HG02798 (cell line): ENCODE measurements at regions not wholly inside any gene's neighbourhood (a gene's known extent, or its start where the extent isn't known, plus 50 kb on each side); places are given as distances from the start of the nearest gene placed in this dataset.

Experiments used
- ATAC-seq: cut with Tn5 transposase; IDR thresholded peaks from one replicate; pipeline ENCODE4 v1.9.1; 2021; ENCODE audit warnings: mild to moderate bottlenecking; ENCODE audit not compliant: unreplicated experiment, poor library complexity

DNA sequence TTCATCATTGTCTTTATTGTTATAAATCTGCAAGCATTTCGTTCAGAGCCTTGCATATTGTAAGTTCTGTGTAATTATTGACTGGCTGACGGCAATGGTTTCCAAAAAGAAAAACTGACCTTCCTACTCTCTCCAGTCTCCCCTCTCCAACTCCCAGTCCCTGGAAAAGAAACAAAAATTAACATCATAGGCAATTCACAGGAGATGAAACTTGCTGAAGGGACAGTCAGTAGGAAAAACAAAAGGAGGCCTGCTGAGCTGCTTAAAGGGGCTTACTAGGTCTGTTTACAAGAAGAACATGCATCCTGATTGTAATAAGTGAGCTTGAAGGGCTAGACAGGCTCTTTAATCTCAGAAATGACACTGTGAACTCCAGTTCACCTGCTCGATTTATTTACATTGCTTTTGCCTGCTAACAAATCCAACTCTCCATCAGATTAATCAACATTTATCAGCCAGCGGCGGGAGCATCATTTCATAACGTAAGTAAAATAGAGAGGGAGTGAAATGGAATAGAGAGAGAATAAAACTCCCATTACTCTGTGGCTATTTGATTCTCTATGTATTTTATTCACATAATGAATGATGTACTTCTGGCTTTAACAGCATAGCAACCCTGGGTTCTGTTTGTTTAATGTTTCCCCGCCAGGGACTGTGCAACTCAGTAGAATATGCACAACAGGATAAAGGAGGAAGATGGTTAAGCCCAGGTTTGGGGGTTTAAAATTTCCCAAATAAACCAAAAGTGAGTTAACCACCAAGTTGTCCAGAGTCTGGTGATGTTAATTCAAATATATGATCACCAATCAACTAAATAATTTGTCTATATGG lies 256.7 kb upstream of the SETBP1 start:
- no peak for ATAC-seq

DNA sequence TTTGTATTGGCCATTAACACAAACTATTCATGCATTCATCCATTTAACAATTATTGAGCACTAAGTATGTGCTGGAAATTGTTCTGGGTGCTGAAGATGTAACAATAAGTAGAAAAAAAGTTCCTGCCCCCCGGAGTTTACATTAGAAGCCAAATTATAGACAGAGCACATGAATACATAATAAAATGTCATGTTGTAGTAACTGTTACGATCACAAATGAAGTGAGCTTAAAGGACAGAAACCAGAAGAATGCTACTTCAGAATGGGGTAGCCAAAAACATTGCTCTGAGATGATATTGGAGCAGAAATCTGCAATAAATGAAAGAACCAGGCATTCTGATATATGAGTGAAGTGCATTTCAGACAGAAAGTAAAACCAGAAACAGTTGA lies 256.0 kb upstream of the SETBP1 start:
- ATAC-seq: no peak

DNA sequence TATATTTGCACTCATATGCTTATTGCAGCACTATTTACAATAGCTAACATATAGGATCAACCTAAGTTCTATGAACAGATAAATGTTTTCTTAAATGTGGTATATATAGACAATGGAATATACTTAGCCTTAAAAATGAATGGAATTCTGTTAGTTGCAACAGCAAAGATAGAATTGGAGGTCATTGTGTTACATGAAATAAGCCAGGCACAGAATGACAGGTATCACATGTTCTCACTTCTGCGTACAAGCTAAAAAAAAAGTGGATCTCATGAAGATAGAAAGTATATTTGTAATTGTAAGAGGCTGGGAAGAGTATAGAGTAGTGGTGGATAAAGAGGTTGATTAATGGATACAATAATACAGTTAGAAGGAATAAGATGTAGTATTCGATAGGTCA lies 255.5 kb upstream of the SETBP1 start:
- no peak for ATAC-seq

DNA sequence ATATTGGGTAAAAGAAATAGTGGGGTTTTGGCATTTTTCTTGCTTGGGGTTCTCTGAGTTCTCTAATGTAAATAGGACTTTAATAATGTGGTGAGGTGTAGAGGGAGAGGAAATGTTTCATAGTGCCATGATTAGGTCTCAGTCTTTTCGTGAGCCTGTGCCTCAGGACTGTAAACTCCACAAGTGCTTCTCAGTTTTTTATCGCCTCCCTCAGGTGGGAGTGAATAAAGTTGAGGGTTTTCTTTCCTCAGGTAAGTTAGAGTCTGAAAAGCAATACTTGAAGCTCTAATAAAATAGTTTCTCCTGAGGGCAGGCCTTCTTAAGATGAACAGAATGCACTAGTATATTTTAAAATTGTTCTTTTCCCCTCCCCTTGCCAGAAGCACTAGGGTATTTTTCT lies 243.1 kb upstream of the SETBP1 start:
- ATAC-seq: no peak

DNA sequence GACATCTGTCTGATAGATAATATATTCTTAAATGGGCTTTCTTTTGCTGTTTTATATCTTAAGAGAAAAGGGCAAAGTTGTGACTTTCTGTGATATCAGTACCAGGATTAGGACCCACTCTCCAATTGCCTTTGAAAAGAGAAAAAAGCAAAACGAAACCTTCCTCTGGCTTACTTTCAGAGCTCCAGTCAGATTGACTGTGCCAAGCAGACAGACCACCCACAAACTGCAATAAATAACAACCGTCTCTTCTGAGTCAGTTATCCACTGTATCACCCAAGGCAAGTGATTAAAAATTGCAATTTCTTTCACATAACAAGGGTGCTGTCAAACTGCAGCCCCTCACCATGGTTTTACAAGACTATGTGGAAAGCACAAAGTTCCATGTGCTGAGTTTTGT lies 230.5 kb upstream of the SETBP1 start:
- no peak for ATAC-seq

DNA sequence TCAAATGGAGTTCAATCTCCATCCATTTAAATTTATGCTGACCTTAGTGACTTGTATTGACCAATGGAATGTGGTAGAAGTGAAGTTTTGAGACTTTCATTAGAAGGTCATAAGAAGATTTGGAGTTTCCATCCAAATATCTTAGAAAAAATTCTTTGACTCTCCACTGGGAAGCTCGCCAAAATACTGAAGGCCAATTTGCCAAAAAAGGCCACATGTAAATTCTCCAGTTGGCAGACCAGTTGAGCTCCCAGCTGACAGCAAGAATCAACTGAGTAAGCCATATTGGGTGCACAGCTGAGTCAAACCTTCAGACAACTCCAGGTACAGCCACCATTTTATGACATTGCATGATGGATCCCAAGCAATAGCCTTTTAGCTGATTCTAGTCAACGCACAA lies 228.3 kb upstream of the SETBP1 start:
- no peak for ATAC-seq

DNA sequence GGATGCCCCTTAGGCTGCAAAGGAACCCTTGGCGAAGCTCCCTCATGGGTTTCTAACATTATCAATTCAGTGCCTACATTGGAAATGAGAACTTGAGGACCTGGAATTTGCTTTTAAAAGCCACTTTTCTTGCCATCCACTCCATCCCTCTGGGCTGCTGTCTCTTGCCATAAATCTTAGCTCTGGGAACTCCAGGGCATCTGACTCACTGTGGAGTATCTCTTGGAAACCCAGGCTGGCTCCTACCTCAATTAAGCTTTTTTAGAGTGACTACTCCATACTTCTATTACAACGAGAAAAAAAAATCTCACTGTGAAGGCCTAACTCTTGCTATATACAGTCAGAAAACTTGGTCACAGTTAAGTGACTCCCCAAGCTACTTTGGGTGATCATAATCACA lies 227.2 kb upstream of the SETBP1 start:
- ATAC-seq: no peak

DNA sequence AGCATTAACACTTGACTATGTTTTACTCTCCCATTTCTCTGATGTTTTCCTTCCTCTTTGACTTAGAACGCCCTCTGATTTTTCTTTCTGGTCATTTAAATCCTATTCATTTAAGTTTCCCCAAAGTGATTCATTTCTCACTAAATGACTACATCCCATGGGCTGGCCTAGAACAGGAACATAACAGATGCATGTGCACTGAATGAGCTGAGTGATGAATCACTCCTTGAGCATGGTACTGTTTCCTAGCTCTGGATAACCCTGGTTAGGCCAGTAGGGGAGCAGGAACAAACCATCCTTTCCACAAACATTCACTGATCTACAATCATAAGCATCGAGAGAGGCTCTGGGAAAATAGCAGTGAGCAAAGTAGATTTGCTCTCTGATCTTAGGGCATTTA lies 221.9 kb upstream of the SETBP1 start:
- no peak for ATAC-seq

DNA sequence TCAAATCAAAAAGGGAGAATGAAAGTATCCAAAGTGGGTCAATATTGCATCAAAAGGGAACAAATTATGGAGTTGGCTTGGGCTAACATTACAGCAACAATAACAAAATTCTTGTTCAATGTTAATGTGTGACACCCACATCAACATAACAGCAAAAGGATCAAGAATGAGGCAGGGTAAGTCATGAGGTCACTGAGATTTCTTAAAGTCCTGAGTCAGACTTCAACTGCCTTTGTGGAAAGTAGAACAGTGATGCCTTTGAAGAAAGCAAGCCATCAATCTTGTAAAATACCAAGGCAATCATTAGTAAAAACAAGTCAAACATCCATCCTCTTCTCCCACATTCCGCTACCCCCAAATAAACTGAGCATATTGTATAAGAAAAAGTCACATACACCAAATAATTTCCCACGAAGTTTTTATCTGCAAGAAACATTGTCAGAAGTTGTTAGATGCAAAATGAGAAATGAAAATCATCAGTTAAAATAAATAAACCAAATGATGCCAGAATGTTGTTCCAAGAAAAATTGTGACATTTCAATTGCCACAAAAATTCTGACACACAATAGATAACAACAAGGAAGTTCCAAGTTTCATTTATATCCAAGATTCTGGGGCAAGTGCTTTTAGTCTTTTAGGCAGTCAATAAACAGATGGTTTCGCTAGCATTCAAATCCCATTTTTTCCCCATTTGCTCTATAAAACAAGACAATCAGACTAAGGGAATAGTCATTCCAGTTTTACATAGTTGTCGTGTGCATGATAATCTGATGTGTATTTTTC lies 216.1 kb upstream of the SETBP1 start:
- no peak for ATAC-seq

DNA sequence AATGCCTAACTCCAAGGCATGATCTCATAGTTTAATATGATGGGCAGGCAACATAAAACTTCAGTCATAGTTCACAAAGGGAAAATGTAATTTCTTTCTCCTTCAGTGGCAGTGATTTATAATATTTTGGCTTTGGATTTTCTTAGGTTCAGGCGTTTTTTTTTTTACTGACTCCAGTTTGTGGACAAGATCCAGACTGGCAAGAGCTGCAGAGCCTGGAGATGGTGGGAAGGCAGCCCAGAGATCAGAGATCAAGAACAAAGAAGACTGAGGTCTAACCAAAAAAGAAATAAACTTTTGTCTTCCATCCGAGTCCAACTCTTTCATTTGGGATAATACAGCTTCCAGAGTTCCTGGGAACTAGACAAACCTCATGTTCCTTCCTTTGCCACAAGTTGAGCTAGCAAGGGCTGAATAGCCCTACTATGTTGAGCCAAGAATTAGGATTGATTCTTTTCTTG lies 215.3 kb upstream of the SETBP1 start:
- no peak for ATAC-seq

DNA sequence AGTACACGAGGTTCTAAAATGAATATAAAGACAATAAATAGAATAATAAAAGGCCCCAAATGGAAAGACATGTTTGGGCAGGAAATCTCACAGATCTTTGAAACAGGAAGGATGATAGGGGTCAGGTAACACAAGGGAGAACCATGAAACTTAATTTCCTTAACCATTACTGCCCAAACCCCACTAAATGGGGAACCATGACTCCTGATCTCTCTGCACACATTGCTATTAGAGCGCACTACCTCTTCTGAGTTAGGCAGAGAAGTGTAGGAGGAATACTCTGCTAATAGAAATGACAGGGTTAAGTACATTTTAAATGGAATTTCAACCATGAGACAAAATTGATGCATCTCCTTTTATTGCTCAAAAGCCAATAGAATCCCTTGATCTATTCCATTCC lies 213.7 kb upstream of the SETBP1 start:
- ATAC-seq: no peak

DNA sequence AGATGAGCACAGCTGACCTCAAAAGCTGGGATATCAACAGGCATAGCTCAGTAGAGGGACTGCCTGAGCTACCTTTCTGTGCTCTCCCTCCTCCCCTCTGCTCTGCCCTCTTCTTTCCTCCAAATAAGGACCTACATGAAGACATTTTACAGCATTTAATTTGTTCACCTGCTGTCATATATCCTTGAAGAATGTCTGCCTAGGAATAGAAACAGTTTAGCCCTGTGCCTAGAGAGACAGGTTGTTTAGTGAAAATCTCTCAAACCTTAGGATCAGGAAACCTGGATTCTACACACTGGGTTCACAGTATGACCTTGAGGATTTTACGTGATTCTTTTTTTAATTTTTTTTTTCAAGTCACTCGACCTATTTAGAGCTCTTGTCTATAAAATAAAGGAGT lies 213.0 kb upstream of the SETBP1 start:
- no peak for ATAC-seq

DNA sequence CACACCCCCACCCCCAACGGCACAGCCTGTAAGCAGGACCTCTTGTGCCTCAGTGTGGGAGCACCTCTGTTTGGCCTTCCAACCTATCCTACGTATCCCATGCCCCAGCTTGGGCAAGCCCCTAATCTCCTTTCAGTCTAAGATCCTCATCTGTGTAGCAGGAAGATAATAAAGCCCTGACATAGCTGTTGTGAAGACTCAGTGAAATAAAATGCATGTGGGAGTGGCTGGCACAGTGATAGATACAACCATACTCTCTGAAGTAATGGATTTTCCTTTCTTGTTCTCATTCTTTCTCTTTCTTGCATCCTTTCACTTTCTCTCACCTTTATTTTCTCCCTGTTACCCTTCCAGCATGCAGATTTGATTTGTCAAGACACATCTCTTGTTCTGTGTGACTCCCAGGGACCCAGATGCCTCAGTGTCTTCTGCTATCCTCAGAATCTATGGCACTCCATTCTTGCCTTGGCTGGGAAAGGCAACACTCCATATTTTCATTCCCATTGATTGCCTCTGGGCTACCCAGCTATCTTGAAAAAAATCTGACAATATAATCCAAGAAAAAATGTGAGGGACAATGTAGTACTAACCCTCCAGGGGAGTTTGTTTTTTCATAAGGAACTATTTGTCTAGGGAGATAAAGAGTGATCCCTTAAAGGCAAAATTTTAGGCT lies 207.2 kb upstream of the SETBP1 start:
- ATAC-seq: no peak

DNA sequence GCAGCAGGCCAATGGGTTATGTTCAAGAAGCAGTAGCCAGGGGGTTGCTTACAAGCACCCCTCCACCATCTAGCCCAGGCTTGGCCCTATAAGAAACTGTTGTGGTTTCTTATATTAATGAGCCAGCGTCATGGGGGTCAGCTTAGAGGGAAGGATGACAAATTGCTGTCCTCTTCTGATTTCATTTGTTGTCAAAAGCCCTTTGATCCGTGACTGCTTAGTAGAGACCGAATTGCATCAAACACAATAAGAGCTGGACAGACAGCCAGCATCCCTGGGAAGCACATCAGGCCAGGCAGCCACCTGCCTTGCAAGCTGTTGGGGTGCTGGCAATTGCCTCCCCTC lies 206.6 kb upstream of the SETBP1 start:
- ATAC-seq: no peak

DNA sequence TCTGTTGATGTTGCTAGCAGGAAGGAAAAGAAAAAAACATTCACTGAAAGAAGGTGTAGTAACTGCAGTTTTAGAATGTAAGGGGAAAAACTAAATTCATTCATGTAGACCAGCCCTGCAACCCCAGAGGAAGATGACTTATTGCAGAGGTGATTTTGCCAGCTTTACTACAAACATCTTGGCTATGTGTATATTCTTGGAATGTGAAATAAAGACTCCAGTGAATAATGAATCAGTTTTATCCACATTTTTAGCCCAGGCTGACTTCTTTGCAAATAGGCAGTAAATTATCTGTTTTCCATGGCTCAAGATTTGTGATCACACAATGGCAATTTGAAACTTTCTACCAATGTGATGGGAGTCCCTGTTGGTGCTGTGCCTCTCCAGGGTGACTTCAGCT lies 206.1 kb upstream of the SETBP1 start:
- no peak for ATAC-seq

DNA sequence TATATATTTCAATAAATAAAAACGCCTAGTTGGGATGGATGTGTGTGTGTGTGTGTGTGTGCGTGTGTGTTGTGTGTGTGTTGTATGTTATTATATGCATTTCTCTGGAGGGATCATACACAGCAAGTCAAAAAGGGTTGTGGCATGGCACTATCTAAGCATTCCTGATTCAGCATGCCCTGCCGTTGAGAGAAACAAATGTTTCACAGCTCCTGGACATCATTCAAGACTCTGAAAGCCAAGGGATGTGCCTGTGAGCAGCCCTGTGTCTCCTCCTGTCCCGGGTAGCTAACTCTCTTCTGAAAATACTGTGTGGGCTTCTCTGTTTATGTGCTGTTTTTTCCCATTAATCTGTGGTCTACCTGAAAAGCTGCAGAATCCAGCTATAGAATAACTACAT lies 197.9 kb upstream of the SETBP1 start:
- no peak for ATAC-seq

DNA sequence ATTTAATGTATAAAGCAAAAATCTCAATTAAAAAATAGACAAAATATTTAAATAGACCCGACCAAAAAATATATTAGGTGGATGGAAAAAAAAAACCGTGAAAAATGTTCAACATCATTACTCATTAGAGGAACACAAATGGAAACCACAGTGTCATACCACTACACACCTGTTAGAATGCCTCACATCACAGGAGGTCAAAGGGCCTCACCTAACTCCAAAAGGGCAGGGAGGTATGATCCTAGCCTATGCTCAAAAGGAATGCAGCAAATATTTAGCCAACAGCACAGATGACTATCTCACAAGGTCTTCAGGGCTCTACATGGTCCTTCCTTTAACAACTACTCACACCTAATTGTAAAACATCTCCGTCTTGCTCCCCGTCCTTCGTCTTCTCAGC lies 185.5 kb upstream of the SETBP1 start:
- ATAC-seq: no peak

DNA sequence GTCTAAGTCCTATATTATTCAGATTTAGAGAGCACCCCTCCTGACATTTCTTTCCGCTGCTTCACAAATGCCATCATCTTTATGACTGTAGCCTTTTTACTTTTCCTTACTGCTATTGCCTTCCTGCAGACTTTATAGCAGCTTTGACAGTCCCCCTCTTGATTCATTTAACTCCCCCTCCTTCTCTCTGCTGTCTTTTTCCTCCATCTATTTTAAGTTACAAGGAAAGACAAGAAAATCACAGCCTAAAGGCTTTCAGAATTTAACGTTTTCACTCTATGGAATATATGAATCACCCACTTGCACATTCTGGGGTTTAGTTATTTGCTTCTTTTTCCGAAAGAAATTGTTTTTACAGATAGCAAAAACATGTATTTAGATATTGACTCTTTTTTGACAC lies 183.4 kb upstream of the SETBP1 start:
- no peak for ATAC-seq

DNA sequence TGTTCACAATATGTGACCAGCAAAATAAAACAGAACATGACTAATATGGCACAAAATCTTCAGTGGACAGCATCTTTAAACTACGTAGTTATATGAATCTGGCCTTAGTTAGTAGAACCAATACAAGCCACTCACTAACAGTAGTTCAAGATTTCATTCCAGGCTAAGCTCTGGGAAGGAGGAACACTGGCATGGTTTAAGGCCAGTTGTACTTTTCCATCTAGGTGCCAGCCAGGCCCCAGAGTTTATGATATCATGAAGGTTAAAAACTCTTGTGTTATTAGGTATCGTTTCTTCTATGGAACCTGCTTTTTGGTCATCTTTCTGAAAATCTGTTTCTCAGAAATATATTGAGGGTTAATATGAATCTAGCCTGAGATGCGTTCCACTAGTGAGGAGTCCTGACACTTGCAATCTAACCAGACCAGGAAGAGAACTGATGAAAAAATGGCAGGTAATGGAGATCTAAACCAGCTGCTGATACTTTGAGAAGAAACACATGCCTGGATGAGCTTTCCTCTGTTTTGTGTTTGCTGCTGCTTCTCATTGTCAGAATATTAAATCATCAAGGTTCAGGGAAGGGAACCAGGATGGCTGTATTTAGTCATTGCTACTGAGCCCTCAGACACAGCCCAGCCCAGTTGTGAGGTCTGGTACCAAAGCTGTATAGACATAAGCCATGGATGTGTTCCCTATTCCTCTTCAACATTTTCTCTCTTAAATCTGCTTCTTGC lies 182.8 kb upstream of the SETBP1 start:
- no peak for ATAC-seq

DNA sequence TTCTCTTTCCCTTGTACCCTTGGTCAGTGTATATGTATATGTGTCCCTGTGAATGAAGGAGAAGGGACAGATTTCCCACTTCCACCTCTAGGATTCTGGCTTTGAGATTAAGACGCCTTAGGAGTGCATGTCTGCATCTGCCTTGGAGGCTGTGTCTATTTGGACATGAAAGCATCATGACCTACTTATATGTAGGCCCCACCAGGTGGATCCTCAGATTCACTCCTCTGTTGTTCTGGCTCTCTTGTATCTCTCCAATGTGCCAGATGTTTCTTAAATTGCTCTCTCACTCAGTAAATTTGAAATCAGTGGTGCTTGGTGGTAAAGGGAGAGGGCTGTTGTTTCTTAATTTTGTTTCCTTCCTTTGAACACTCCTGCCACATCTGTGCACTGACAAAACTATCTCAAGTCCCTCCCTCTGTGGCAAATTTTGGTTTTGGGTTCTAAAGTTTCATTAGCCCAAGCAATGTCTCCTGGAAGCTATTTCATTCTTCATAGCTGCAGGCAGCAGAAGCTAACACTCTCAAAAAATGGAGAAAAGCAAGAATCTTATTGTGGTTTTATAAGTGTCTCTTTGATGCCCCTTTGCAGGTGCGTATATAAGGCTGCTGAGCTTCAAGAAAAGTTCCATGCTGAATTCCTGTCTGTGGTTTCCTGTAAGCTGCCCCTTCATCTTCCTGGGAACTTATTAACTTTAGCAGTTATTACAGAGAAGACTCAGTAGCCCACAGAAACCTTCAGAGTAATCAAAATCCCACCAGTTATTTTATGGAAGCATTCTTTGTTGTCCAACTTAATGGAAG lies 179.7 kb upstream of the SETBP1 start:
- ATAC-seq: no peak
